IMR-90 (cell line): ENCODE measurements at regions not wholly inside any gene's neighbourhood (a gene's known extent, or its start where the extent isn't known, plus 50 kb on each side); places are given as distances from the start of the nearest gene placed in this dataset.

ENCODE experiments used
- ATAC-seq: fragments of 200-7000 bp; cut with Tn5 transposase; 2 replicates; pipeline ENCODE4 v1.9.1; 2020; ENCODE audit warnings: low read depth, mild to moderate bottlenecking, moderate library complexity
- BruUV-seq: library from RNA; stranded (reverse); fragments of 400-500 nt; replicated peaks from 2 replicates; lab custom pipeline; 2021; lab: Mats Ljungman, UMichigan
- CTCF ChIA-PET: fragments of 300-600 bp; formaldehyde crosslinking; extraction: SDS; loops from one replicate; lab custom pipeline; 2021; ENCODE audit warnings: antibody characterized with exemption; lab: Yijun Ruan, JAX
- POLR2A ChIA-PET: fragments of 300-600 bp; sonication (Branson Sonifier 250); formaldehyde crosslinking; loops from one replicate; lab custom pipeline; 2022; ENCODE audit warnings: antibody characterized with exemption; ENCODE audit not compliant: unreplicated experiment; lab: Charles Lee
- DNase-seq: peaks from one replicate; pipeline ENCODE4 v3.0.0; 2013
- H2AFZ ChIP-seq: replicated peaks from 2 replicates; pipeline ENCODE3; 2013; ENCODE audit warnings: low read length, mild to moderate bottlenecking; ENCODE audit not compliant: poor library complexity
- H2AK5ac ChIP-seq: 2 replicates; pipeline ENCODE4 v1.6.1; 2013; ENCODE audit warnings: low read depth, low read length, inconsistent platforms
- H2AK9ac ChIP-seq: replicated peaks from 2 replicates; pipeline ENCODE3; 2013; ENCODE audit warnings: mild to moderate bottlenecking, low read depth, low read length, moderate library complexity; ENCODE audit not compliant: poor library complexity
- H2BK120ac ChIP-seq: 2 replicates; pipeline ENCODE4 v1.6.1; 2013; ENCODE audit warnings: low read depth, low read length, inconsistent platforms
- H2BK15ac ChIP-seq: 3 replicates; pipeline ENCODE4 v1.6.1; 2013; ENCODE audit warnings: low read depth, low read length, inconsistent platforms
- H2BK20ac ChIP-seq: 2 replicates; pipeline ENCODE4 v1.6.1; 2013; ENCODE audit warnings: low read depth, mild to moderate bottlenecking, inconsistent platforms, low read length, moderate library complexity
- H2BK5ac ChIP-seq: 2 replicates; pipeline ENCODE4 v1.6.1; 2013; ENCODE audit warnings: mild to moderate bottlenecking, low read depth, low read length, inconsistent platforms; ENCODE audit not compliant: poor library complexity, severe bottlenecking
- H3K14ac ChIP-seq: replicated peaks from 2 replicates; pipeline ENCODE4 v1.6.1; 2013; ENCODE audit warnings: low read depth, low read length, inconsistent platforms
- H3K18ac ChIP-seq: 2 replicates; pipeline ENCODE4 v1.6.1; 2013; ENCODE audit warnings: low read depth, low read length, control low read depth
- H3K23ac ChIP-seq: 2 replicates; pipeline ENCODE4 v1.6.1; 2013; ENCODE audit warnings: low read depth, low read length, inconsistent platforms
- H3K27ac ChIP-seq: 2 replicates; pipeline ENCODE4 v1.5.1; 2013; ENCODE audit warnings: mild to moderate bottlenecking, control low read depth, low read length; ENCODE audit not compliant: insufficient read depth
- H3K27me3 ChIP-seq: 2 replicates; pipeline ENCODE4 v1.6.1; 2013; ENCODE audit warnings: low read length; ENCODE audit not compliant: control insufficient read depth, insufficient read depth
- H3K36me3 ChIP-seq: 2 replicates; pipeline ENCODE4 v1.6.1; 2013; ENCODE audit warnings: low read length, mixed read lengths; ENCODE audit not compliant: control insufficient read depth, insufficient read depth
- H3K4ac ChIP-seq: 2 replicates; pipeline ENCODE4 v1.6.1; 2013; ENCODE audit warnings: low read depth, low read length, inconsistent platforms
- H3K4me1 ChIP-seq: 2 replicates; pipeline ENCODE4 v1.6.1; 2013; ENCODE audit warnings: low read length, mixed read lengths; ENCODE audit not compliant: control insufficient read depth, insufficient read depth
- H3K4me2 ChIP-seq: 2 replicates; pipeline ENCODE4 v1.6.1; 2013; ENCODE audit warnings: low read depth, mild to moderate bottlenecking, control low read depth, low read length, moderate library complexity
- H3K4me3 ChIP-seq: 2 replicates; pipeline ENCODE4 v1.5.1; 2013; ENCODE audit warnings: low read depth, mild to moderate bottlenecking, control low read depth, low read length, moderate library complexity; ENCODE audit not compliant: insufficient read depth
- H3K56ac ChIP-seq: 2 replicates; pipeline ENCODE4 v1.6.1; 2013; ENCODE audit warnings: low read length, inconsistent platforms; ENCODE audit not compliant: insufficient read depth; ENCODE audit errors: extremely low read depth
- H3K79me1 ChIP-seq, 2 experiments: 2 replicates each; pipeline ENCODE4 v1.6.1; 2013; ENCODE audit warnings: low read length in 2 of 2, inconsistent platforms in 1 of 2, low read depth in 1 of 2
- H3K9ac ChIP-seq: 2 replicates; pipeline ENCODE4 v1.6.1; 2013; ENCODE audit warnings: low read depth, low read length, control low read depth
- H3K9me1 ChIP-seq: 2 replicates; pipeline ENCODE4 v1.6.1; 2013; ENCODE audit warnings: low read length, inconsistent platforms; ENCODE audit not compliant: insufficient read depth
- H3K9me3 ChIP-seq: 2 replicates; pipeline ENCODE4 v1.6.1; 2013; ENCODE audit warnings: low read length; ENCODE audit not compliant: control insufficient read depth, insufficient read depth
- H4K20me1 ChIP-seq: 2 replicates; pipeline ENCODE4 v1.6.1; 2013; ENCODE audit warnings: low read length, inconsistent platforms; ENCODE audit not compliant: insufficient read depth
- H4K5ac ChIP-seq: 2 replicates; pipeline ENCODE4 v1.6.1; 2013; ENCODE audit warnings: mild to moderate bottlenecking, low read depth, low read length, control low read depth
- H4K8ac ChIP-seq, 2 experiments: 2 replicates each; pipeline ENCODE4 v1.6.1; 2013; ENCODE audit warnings: low read depth in 2 of 2, low read length in 2 of 2, control low read depth in 1 of 2, inconsistent platforms in 1 of 2
- H4K91ac ChIP-seq: 2 replicates; pipeline ENCODE4 v1.6.1; 2013; ENCODE audit warnings: low read depth, low read length, inconsistent platforms; ENCODE audit not compliant: insufficient read depth
- BHLHE40 ChIP-seq: fragments of 150-350 bp; IDR thresholded peaks from 2 replicates; pipeline ENCODE4 v1.6.1; 2016; ENCODE audit warnings: mild to moderate bottlenecking, low read depth, low read length
- FOS ChIP-seq: fragments of 150-350 bp; IDR thresholded peaks from 2 replicates; pipeline ENCODE4 v1.6.1; 2016; ENCODE audit warnings: low read depth, low read length
- WGBS, 2 experiments: methylation state at CpG; one replicate each; pipeline versions ENCODE4 v1.1.5 to v1.1.7; 2013; ENCODE audit warnings: missing lambda C conversion rate in 2 of 2; ENCODE audit not compliant: insufficient read length in 1 of 2; ENCODE audit errors: extremely low coverage in 2 of 2; 5-methylcytosine and 5-hydroxymethylcytosine counted together
- dilution Hi-C: fragments of 300-500 bp; cut with HindIII; formaldehyde crosslinking; loops from one replicate; pipeline ENCODE4 v1.14.3; 2018; ENCODE audit warnings: low sequenced_read_pairs; ENCODE audit not compliant: unreplicated experiment
- in situ Hi-C: fragments of 300-500 bp; cut with MboI; formaldehyde crosslinking; loops from 3 replicates; pipeline ENCODE4 v1.14.3; 2019; ENCODE audit warnings: low sequenced_read_pairs, inconsistent platforms, mixed read lengths
- intact Hi-C: fragments of 100-400 bp; cut with micrococcal nuclease; formaldehyde crosslinking; loops from 2 replicates; pipeline ENCODE4 v1.10.0; 2022
- TF ChIP-seq, protein P1 (sequence below): conservative IDR thresholded peaks from 2 replicates; pipeline ENCODE4 v1.5.1; 2012; ENCODE audit warnings: mild to moderate bottlenecking, low read depth, low read length, improper control_type of control experiment

GRCh38 chr9:82168585-82168984 is 180.0 kb downstream of the SPATA31D1 start:
- TF ChIP-seq, protein P1, sequence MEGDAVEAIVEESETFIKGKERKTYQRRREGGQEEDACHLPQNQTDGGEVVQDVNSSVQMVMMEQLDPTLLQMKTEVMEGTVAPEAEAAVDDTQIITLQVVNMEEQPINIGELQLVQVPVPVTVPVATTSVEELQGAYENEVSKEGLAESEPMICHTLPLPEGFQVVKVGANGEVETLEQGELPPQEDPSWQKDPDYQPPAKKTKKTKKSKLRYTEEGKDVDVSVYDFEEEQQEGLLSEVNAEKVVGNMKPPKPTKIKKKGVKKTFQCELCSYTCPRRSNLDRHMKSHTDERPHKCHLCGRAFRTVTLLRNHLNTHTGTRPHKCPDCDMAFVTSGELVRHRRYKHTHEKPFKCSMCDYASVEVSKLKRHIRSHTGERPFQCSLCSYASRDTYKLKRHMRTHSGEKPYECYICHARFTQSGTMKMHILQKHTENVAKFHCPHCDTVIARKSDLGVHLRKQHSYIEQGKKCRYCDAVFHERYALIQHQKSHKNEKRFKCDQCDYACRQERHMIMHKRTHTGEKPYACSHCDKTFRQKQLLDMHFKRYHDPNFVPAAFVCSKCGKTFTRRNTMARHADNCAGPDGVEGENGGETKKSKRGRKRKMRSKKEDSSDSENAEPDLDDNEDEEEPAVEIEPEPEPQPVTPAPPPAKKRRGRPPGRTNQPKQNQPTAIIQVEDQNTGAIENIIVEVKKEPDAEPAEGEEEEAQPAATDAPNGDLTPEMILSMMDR, result no peak
- TF ChIP-seq FOS (peak; percentile 25; the same call in 1 of the 2 replicates), BHLHE40 (no peak)
- H4K5ac ChIP-seq, result no peak overlapping the region
- no peaks in the 10 kb centered on the region for H3K9me3 ChIP-seq
- no peak overlapping the region; the same call in 1 of the 2 replicates for H4K91ac ChIP-seq
- no peak overlapping the region for H3K27ac ChIP-seq
- no peaks in the 10 kb centered on the region for H3K27me3 ChIP-seq
- H2AK5ac ChIP-seq, result no peak overlapping the region
- no peaks in the 10 kb centered on the region for H4K20me1 ChIP-seq
- H2BK5ac ChIP-seq, result no peak overlapping the region
- H2AFZ ChIP-seq, result no peak overlapping the region
- no peak overlapping the region for H2BK120ac ChIP-seq
- in situ Hi-C loops (no loop called here), dilution Hi-C loops (no loop called here), intact Hi-C loops (no loop called here)
- no peak overlapping the region for H3K4ac ChIP-seq
- H2AK9ac ChIP-seq, result no peak overlapping the region
- H2BK15ac ChIP-seq, result 0 out of 3 replicates have a peak overlapping the region, but pooled peaks have one; percentile 0
- no peak overlapping the region for H3K18ac ChIP-seq
- no peaks in the 10 kb centered on the region for H3K79me1 ChIP-seq
- H3K4me1 ChIP-seq, result peaks cover 5% of the 10 kb centered on the region; the same call in 1 of the 2 replicates
- no peaks in the 10 kb centered on the region for H3K9me1 ChIP-seq
- BruUV-seq, result no TSS peak
- H3K56ac ChIP-seq, result no peak overlapping the region
- H3K14ac ChIP-seq, result no peak overlapping the region
- POLR2A ChIA-PET, result no interaction called here
- H3K9ac ChIP-seq, result no peak overlapping the region
- H2BK20ac ChIP-seq, result no peak overlapping the region
- CTCF ChIA-PET, result interaction anchor here (1.0 kb wide), 1 partner anchor 20 kb away, joined by 3 read pairs; no protein-coding TSS in a partner anchor
- H3K4me3 ChIP-seq, result no peak overlapping the region
- ATAC-seq, result no peak; the same call in 1 of the 2 replicates
- H3K23ac ChIP-seq, result no peak overlapping the region
- no peak overlapping the region for H3K4me2 ChIP-seq
- WGBS, 2 experiments, result no CpG with 5 or more reads among the region's 3 CpGs
- no peaks in the 10 kb centered on the region for H3K36me3 ChIP-seq
- peak; percentile 57 for DNase-seq
- H4K8ac ChIP-seq, result no peak overlapping the region
